GM12891 (cell line): ENCODE measurements at regions not wholly inside any gene's neighbourhood (a gene's known extent, or its start where the extent isn't known, plus 50 kb on each side); places are given as distances from the start of the nearest gene placed in this dataset.

Experiments used
- PAX5 ChIP-seq: IDR thresholded peaks from 2 replicates; pipeline ENCODE4 v1.6.1; 2011; ENCODE audit warnings: low read length, moderate library complexity, mild to moderate bottlenecking; ENCODE audit not compliant: insufficient read depth, severe bottlenecking
- POLR2A ChIP-seq: IDR thresholded peaks from 2 replicates; pipeline ENCODE4 v1.6.1; 2011; ENCODE audit warnings: low read depth, low read length, control low read depth
- POLR2AphosphoS5 ChIP-seq: IDR thresholded peaks from 2 replicates; pipeline ENCODE4 v1.6.1; 2011; ENCODE audit warnings: low read depth, low read length, control low read depth
- POU2F2 ChIP-seq: IDR thresholded peaks from 2 replicates; pipeline ENCODE4 v1.6.1; 2011; ENCODE audit warnings: low read depth, mild to moderate bottlenecking, control low read depth, low read length, moderate library complexity
- SPI1 ChIP-seq: IDR thresholded peaks from 2 replicates; pipeline ENCODE4 v1.6.1; 2011; ENCODE audit warnings: low read depth, low read length, control low read depth
- TAF1 ChIP-seq: IDR thresholded peaks from 2 replicates; pipeline ENCODE4 v1.6.1; 2011; ENCODE audit warnings: low read depth, low read length, control low read depth

DNA sequence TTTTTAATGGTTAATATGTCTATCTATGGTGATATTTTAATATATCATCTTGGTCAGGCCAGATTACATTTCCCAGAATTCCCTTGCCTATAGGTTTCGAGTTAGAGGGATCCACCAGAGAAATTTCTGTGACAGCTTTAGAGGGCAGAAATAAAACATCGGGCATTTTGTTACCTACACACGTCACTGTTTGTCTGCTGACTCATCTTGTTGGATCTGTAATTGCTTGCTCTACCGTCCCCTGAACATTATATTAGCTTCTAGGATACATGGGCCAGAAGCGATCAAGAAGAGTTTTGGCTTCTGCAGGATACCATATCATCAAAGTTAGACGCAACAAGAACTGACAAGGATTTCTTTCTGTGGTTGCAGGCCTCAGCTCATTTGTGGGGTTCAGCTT lies 795.8 kb upstream of the GCFC2 start:
- TF ChIP-seq POLR2A (no peak), TAF1 (no peak), POLR2AphosphoS5 (no peak), PAX5 (no peak), SPI1 (no peak), POU2F2 (no peak)
